GM12872 (cell line): ENCODE measurements at regions not wholly inside any gene's neighbourhood (a gene's known extent, or its start where the extent isn't known, plus 50 kb on each side); places are given as distances from the start of the nearest gene placed in this dataset.

Experiments
- TF ChIP-seq, protein P1 (sequence below): IDR thresholded peaks from 3 replicates; pipeline ENCODE4 v1.5.1; 2011; ENCODE audit warnings: low read depth, mild to moderate bottlenecking, low read length, moderate library complexity; ENCODE audit not compliant: insufficient read depth

GRCh38 chr9:95710446-95710845 lies 165.0 kb upstream of the ERCC6L2 start:
- TF ChIP-seq, protein P1, sequence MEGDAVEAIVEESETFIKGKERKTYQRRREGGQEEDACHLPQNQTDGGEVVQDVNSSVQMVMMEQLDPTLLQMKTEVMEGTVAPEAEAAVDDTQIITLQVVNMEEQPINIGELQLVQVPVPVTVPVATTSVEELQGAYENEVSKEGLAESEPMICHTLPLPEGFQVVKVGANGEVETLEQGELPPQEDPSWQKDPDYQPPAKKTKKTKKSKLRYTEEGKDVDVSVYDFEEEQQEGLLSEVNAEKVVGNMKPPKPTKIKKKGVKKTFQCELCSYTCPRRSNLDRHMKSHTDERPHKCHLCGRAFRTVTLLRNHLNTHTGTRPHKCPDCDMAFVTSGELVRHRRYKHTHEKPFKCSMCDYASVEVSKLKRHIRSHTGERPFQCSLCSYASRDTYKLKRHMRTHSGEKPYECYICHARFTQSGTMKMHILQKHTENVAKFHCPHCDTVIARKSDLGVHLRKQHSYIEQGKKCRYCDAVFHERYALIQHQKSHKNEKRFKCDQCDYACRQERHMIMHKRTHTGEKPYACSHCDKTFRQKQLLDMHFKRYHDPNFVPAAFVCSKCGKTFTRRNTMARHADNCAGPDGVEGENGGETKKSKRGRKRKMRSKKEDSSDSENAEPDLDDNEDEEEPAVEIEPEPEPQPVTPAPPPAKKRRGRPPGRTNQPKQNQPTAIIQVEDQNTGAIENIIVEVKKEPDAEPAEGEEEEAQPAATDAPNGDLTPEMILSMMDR, result no peak

- TF ChIP-seq, protein P1, result no peak
Measured at GRCh38 chr9:95696701-95697100, 178.8 kb upstream of the ERCC6L2 start.

- TF ChIP-seq, protein P1, result no peak
Measured at GRCh38 chr9:95691435-95691834, 174.7 kb upstream of the PTCH1 start.

GRCh38 chr9:95689669-95690068 lies 172.9 kb upstream of the PTCH1 start:
- TF ChIP-seq, protein P1, result no peak

DNA sequence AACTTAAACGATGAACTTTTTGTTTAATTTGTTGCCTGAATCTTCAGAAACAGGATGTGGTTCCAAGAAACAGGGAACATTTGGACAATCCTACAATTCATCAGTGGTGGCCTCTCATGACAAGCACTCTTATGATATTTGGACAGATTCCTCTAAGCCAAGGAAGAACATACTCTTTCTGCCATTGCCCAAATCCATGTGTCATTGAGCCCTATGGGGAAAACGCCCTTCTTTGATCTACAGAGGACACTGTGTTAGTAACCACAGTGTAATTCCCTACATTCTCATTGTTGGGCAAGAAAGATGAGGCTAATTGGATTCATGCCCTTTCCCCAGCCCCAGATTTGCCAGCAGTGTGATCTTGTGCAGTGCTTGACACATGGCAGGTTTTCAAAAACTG lies 167.7 kb upstream of the PTCH1 start:
- TF ChIP-seq, protein P1, result no peak

DNA sequence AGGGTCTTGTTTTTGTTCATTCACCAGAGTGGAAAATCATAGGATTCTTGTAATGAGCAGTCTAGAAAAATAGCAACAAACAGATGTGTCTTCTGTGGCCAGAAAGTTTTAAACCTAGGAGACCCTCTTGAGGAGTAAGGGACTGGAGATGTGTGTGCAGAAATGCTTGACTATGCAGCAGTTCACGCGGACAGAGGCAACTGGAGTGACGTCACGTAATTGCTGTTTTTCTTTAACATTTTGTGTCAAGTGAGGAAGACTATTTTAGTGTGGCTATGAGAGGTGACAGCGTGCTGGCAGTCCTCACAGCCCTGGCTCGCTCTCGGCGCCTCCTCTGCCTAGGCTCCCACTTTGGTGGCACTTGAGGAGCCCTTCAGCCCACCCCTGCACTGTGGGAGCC lies 163.1 kb upstream of the PTCH1 start:
- TF ChIP-seq, protein P1, result no peak

- TF ChIP-seq, protein P1, result no peak
Measured at GRCh38 chr9:95678759-95679158, 162.0 kb upstream of the PTCH1 start.

GRCh38 chr9:95670122-95670521 lies 153.4 kb upstream of the PTCH1 start:
- TF ChIP-seq, protein P1, result no peak
